ENCODE measurements at regions not wholly inside any gene's neighbourhood (a gene's known extent, or its start where the extent isn't known, plus 50 kb on each side); places are given as distances from the start of the nearest gene placed in this dataset.
"Not testable (repeated sequence)": the region's sequence is repeated elsewhere in the genome, so short reads cannot be mapped to it uniquely, and the experiment has no call there.

- DNase-seq = no peak
These were observed 154.8 kb upstream of the FAR2 start for GRCh38 chr12:28994179-28994715.

- DNase-seq = no peak
These were observed 152.4 kb upstream of the FAR2 start for GRCh38 chr12:28996688-28997087.

GRCh38 chr12:28998662-28999120, 150.4 kb upstream of the FAR2 start:
- DNase-seq = no peak

- no peak for DNase-seq
These were observed 144.8 kb upstream of the FAR2 start for GRCh38 chr12:29004066-29004935.

- DNase-seq = no peak
These were observed 144.2 kb upstream of the FAR2 start for GRCh38 chr12:29004936-29005304.

- no peak for DNase-seq
These were observed 140.3 kb upstream of the FAR2 start for GRCh38 chr12:29008786-29009185.

- no peak for DNase-seq
These were observed 136.4 kb upstream of the FAR2 start for GRCh38 chr12:29012673-29013072.

GRCh38 chr12:29017532-29017931, 131.5 kb upstream of the FAR2 start:
- not testable (repeated sequence) for DNase-seq

GRCh38 chr12:29023436-29024076, 125.5 kb upstream of the FAR2 start:
- no peak for DNase-seq

- DNase-seq = no peak
These were observed 125.0 kb upstream of the FAR2 start for GRCh38 chr12:29024117-29024516.

GRCh38 chr12:29025937-29026336, 123.1 kb upstream of the FAR2 start:
- no peak for DNase-seq

GRCh38 chr12:29026419-29026818, 122.7 kb upstream of the FAR2 start:
- no peak for DNase-seq

GRCh38 chr12:29029484-29029883, 119.6 kb upstream of the FAR2 start:
- DNase-seq = not testable (repeated sequence)

- DNase-seq = no peak
These were observed 119.1 kb upstream of the FAR2 start for GRCh38 chr12:29030006-29030405.

- DNase-seq = no peak
These were observed 116.6 kb upstream of the FAR2 start for GRCh38 chr12:29032446-29032845.

- no peak for DNase-seq
These were observed 115.6 kb upstream of the FAR2 start for GRCh38 chr12:29033519-29033918.

- no peak for DNase-seq
These were observed 114.0 kb upstream of the FAR2 start for GRCh38 chr12:29035112-29035511.

GRCh38 chr12:29039013-29039412, 110.1 kb upstream of the FAR2 start:
- no peak for DNase-seq

GRCh38 chr12:29041621-29042020, 107.5 kb upstream of the FAR2 start:
- DNase-seq = no peak

GRCh38 chr12:29043069-29043468, 106.0 kb upstream of the FAR2 start:
- DNase-seq = no peak

GRCh38 chr12:29044799-29045198, 104.3 kb upstream of the FAR2 start:
- no peak for DNase-seq

GRCh38 chr12:29048787-29049186, 100.3 kb upstream of the FAR2 start:
- DNase-seq = no peak

- DNase-seq = no peak
These were observed 98.6 kb upstream of the FAR2 start for GRCh38 chr12:29050503-29050902.

- no peak for DNase-seq
These were observed 97.9 kb upstream of the FAR2 start for GRCh38 chr12:29051221-29051620.

All from stimulated activated CD4-positive, alpha-beta T cell treated with anti-CD3 and anti-CD28 coated beads, Interleukin-2, amount 100 ng/mL, for 24 hours (primary cell).